ENCODE measurements at regions not wholly inside any gene's neighbourhood (a gene's known extent, or its start where the extent isn't known, plus 50 kb on each side); places are given as distances from the start of the nearest gene placed in this dataset.
A peak's percentile ranks its signal among the peaks of the same experiment; 100 is the strongest.
"Not testable (repeated sequence)": the region's sequence is repeated elsewhere in the genome, so short reads cannot be mapped to it uniquely, and the experiment has no call there.

- peak; percentile 79 to 83 for DNase-seq (ENCODE audit: low read depth in 2 of 2)
Measured at GRCh38 chr1:65527190-65527589, 106.7 kb downstream of the LEPR start.

GRCh38 chr1:65527707-65528503 lies 107.4 kb downstream of the LEPR start:
- peak; percentile 63 to 66 for DNase-seq (ENCODE audit: low read depth in 2 of 2)

- no peak for DNase-seq (ENCODE audit: low read depth in 2 of 2)
Measured at GRCh38 chr1:65531972-65532570, 111.6 kb downstream of the LEPR start.

GRCh38 chr1:65535981-65536380 lies 115.5 kb downstream of the LEPR start:
- no peak for DNase-seq (ENCODE audit: low read depth in 2 of 2)

GRCh38 chr1:65538086-65538485 lies 117.6 kb downstream of the LEPR start:
- peak; percentile 14 to 28 for DNase-seq (ENCODE audit: low read depth in 2 of 2)

- DNase-seq (ENCODE audit: low read depth in 2 of 2) = no peak
Measured at GRCh38 chr1:65538664-65539063, 118.2 kb downstream of the LEPR start.

- DNase-seq (ENCODE audit: low read depth in 2 of 2) = peak in 1 of 2 donors; percentile 35
Measured at GRCh38 chr1:65539266-65540131, 119.0 kb downstream of the LEPR start.

GRCh38 chr1:65541161-65541560 lies 120.7 kb downstream of the LEPR start:
- no peak for DNase-seq (ENCODE audit: low read depth in 2 of 2)

GRCh38 chr1:65541865-65542264 lies 121.4 kb downstream of the LEPR start:
- DNase-seq (ENCODE audit: low read depth in 2 of 2) = no peak

GRCh38 chr1:65542592-65542991 lies 122.1 kb downstream of the LEPR start:
- not testable (repeated sequence) for DNase-seq (ENCODE audit: low read depth in 2 of 2)

- DNase-seq (ENCODE audit: low read depth in 2 of 2) = not testable (repeated sequence)
Measured at GRCh38 chr1:65550306-65551010, 130.0 kb downstream of the LEPR start.

- not testable (repeated sequence) for DNase-seq (ENCODE audit: low read depth in 2 of 2)
Measured at GRCh38 chr1:65552484-65552883, 132.0 kb downstream of the LEPR start.

GRCh38 chr1:65554086-65554764 lies 133.8 kb downstream of the LEPR start:
- not testable (repeated sequence) for DNase-seq (ENCODE audit: low read depth in 2 of 2)

GRCh38 chr1:65554829-65555228 lies 134.4 kb downstream of the LEPR start:
- DNase-seq (ENCODE audit: low read depth in 2 of 2) = no peak

- peak in 1 of 2 donors; percentile 31 for DNase-seq (ENCODE audit: low read depth in 2 of 2)
Measured at GRCh38 chr1:65558215-65558614, 137.7 kb downstream of the LEPR start.

- no peak for DNase-seq (ENCODE audit: low read depth in 2 of 2)
Measured at GRCh38 chr1:65564493-65564892, 144.0 kb downstream of the LEPR start.

- DNase-seq (ENCODE audit: low read depth in 2 of 2) = no peak
Measured at GRCh38 chr1:65568285-65568684, 147.8 kb downstream of the LEPR start.

GRCh38 chr1:65572701-65573421 lies 152.4 kb downstream of the LEPR start:
- DNase-seq (ENCODE audit: low read depth in 2 of 2) = no peak

- DNase-seq (ENCODE audit: low read depth in 2 of 2) = no peak
Measured at GRCh38 chr1:65577278-65577677, 156.8 kb downstream of the LEPR start.

- not testable (repeated sequence) for DNase-seq (ENCODE audit: low read depth in 2 of 2)
Measured at GRCh38 chr1:65577982-65578381, 157.5 kb downstream of the LEPR start.

All from lung microvascular endothelial cell (primary cell).